ENCODE measurements at regions not wholly inside any gene's neighbourhood (a gene's known extent, or its start where the extent isn't known, plus 50 kb on each side); places are given as distances from the start of the nearest gene placed in this dataset.

DNA sequence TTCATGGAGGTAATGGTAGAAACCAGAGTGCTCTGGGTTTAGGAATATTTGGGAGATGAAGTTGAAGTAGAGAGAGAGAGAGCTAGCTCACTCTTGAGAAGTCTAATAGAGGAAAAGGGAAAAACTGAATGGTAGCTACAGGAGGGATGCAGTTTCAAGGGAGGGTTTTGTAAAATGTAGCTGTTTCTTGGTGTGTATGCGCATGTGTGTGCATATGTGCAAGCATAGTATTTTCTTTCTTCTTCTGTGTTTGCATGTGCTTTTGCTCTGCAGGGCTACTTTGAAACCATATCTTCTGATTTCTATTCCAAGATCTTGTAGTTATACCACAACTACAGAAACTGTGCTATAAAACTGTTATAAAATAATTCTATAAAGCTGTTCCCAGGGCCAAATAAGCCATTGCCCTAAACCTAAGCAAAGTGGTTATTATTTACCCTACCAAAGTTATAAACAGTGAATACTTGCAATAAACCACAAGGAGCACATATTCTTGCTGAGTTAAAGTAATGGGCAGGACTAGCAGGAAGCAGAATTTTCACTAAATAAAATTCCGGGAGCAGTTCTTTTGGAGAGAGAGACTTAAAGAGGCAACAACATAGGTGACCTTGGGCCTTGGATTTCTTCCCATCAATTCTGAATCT is 145.3 kb upstream of the ZNF521 start:
- no peak overlapping the region for H3K9ac ChIP-seq (ENCODE audit: low read depth in 2 of 2, low read length in 2 of 2)
- H3K9me3 ChIP-seq: no peaks in the 10 kb centered on the region
- no peak overlapping the region for H3K4me3 ChIP-seq
- DNase-seq: no peak
- no peaks in the 10 kb centered on the region for H3K27me3 ChIP-seq
- intact Hi-C loops (cut with DNase I): no loop called here
- H3K36me3 ChIP-seq: no peaks in the 10 kb centered on the region
- TF ChIP-seq, protein P1, sequence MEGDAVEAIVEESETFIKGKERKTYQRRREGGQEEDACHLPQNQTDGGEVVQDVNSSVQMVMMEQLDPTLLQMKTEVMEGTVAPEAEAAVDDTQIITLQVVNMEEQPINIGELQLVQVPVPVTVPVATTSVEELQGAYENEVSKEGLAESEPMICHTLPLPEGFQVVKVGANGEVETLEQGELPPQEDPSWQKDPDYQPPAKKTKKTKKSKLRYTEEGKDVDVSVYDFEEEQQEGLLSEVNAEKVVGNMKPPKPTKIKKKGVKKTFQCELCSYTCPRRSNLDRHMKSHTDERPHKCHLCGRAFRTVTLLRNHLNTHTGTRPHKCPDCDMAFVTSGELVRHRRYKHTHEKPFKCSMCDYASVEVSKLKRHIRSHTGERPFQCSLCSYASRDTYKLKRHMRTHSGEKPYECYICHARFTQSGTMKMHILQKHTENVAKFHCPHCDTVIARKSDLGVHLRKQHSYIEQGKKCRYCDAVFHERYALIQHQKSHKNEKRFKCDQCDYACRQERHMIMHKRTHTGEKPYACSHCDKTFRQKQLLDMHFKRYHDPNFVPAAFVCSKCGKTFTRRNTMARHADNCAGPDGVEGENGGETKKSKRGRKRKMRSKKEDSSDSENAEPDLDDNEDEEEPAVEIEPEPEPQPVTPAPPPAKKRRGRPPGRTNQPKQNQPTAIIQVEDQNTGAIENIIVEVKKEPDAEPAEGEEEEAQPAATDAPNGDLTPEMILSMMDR (IDR thresholded peaks at IDR 0.05): no peak
- H3K4me1 ChIP-seq: no peaks in the 10 kb centered on the region
- H3K27ac ChIP-seq: no peak overlapping the region

DNA sequence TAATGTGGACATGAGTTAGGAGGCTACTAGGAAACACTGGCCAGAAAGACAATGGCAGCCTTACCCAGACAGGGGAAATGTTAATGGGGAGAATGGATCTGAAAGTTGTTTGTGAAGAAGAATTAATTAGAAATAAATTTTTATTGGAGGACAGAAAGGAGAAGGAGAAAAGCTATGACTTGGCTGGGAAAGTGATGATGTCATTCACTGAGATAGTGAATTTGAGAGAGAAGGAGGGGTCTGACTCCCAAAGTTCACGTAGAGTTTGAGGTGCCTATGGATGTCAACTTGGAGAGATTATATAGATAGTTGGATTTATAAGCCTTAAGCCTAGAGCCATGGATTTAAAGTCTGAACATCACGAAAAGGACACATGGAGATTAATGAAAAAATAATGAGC is 144.6 kb upstream of the ZNF521 start:
- DNase-seq: no peak
- TF ChIP-seq, protein P1 (IDR thresholded peaks at IDR 0.05): no peak
- no peak overlapping the region for H3K4me3 ChIP-seq
- H3K27me3 ChIP-seq: no peaks in the 10 kb centered on the region
- H3K36me3 ChIP-seq: no peaks in the 10 kb centered on the region
- H3K9me3 ChIP-seq: no peaks in the 10 kb centered on the region
- no peak overlapping the region for H3K9ac ChIP-seq (ENCODE audit: low read depth in 2 of 2, low read length in 2 of 2)
- intact Hi-C loops (cut with DNase I): no loop called here
- H3K27ac ChIP-seq: no peak overlapping the region
- no peaks in the 10 kb centered on the region for H3K4me1 ChIP-seq

DNA sequence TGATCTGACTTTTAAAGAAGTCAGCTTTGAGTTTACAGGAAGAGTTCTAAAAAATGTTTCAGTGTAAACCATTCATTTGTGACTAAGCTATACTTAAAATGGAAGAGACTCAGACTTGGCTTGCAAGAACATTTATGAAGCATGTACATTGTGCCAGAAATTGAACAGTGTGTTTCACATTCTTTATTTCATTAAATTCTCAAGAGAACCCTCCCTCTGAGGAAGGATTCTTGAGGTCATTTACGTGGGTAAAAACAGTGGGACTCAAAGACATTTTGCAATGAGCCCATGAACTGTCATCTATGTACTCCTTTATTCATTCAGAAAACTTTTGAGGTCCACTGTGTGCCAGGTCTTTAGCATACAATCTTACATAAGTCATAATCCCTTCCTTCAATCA is 143.6 kb upstream of the ZNF521 start:
- intact Hi-C loops (cut with DNase I): no loop called here
- H3K4me1 ChIP-seq: no peaks in the 10 kb centered on the region
- no peak overlapping the region for H3K4me3 ChIP-seq
- no peak overlapping the region for H3K27ac ChIP-seq
- TF ChIP-seq, protein P1 (IDR thresholded peaks at IDR 0.05): no peak
- no peaks in the 10 kb centered on the region for H3K9me3 ChIP-seq
- H3K36me3 ChIP-seq: no peaks in the 10 kb centered on the region
- no peak overlapping the region for H3K9ac ChIP-seq (ENCODE audit: low read depth in 2 of 2, low read length in 2 of 2)
- no peaks in the 10 kb centered on the region for H3K27me3 ChIP-seq
- DNase-seq: no peak

DNA sequence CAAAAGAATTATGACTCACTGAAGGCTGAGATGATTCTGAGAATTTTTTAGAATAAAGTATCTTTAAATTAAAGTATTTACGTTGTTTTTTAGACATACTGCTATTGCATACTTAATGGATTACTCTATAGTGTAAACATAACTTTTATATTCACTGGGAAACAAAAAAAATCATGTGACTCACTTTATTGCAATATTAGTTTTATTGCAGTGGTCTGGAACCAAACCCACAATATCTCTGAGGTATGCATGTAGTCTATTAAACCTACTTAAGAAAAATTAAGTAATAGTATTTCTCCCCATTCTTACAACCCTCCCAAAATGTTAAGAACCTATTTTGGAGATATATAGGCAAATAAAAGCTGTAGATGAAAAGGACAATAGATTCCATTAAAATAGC is 142.9 kb upstream of the ZNF521 start:
- no peaks in the 10 kb centered on the region for H3K36me3 ChIP-seq
- intact Hi-C loops (cut with DNase I): no loop called here
- TF ChIP-seq, protein P1 (IDR thresholded peaks at IDR 0.05): no peak
- H3K27me3 ChIP-seq: no peaks in the 10 kb centered on the region
- no peaks in the 10 kb centered on the region for H3K9me3 ChIP-seq
- H3K4me3 ChIP-seq: no peak overlapping the region
- H3K9ac ChIP-seq (ENCODE audit: low read depth in 2 of 2, low read length in 2 of 2): no peak overlapping the region
- no peaks in the 10 kb centered on the region for H3K4me1 ChIP-seq
- no peak overlapping the region for H3K27ac ChIP-seq
- no peak for DNase-seq

DNA sequence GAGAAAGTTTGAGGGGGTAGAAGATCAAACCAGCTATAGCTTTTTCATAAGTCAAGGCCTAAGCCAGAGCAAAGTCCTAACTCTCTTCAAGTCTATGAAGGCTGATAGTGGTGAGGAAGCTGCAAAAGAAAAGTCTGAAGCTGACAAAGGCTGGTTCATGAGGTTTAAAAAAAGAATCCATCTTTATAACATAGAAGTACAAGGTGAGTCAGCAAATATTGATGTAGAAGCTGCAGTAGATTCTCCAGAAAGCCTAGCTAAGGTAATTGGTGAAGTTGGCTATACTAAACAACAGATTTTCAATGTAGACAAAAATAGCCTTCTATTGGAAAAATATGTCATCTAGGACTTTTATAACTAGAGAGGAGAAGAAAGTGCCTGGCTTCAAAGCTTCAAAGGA is 141.4 kb upstream of the ZNF521 start:
- Histone ChIP-seq H3K9ac (ENCODE audit: low read depth in 2 of 2, low read length in 2 of 2) (no peak overlapping the region), H3K4me3 (no peak overlapping the region), H3K27ac (no peak overlapping the region), H3K27me3 (no peaks in the 10 kb centered on the region), H3K36me3 (no peaks in the 10 kb centered on the region), H3K9me3 (no peaks in the 10 kb centered on the region), H3K4me1 (no peaks in the 10 kb centered on the region)
- intact Hi-C loops (cut with DNase I): no loop called here
- TF ChIP-seq, protein P1 (IDR thresholded peaks at IDR 0.05): no peak
- DNase-seq: no peak

All from colonic mucosa (tissue), 4 donors.